Germinal center (tissue), 1 donor: ENCODE measurements at regions not wholly inside any gene's neighbourhood (a gene's known extent, or its start where the extent isn't known, plus 50 kb on each side); places are given as distances from the start of the nearest gene placed in this dataset.

Source experiments
- DNase-seq: peaks from one replicate; pipeline ENCODE4 v3.0.0; 2012; ENCODE audit warnings: mixed read lengths, low spot score

GRCh38 chr6:113565306-113565705 is 291.8 kb upstream of the MARCKS start:
- DNase-seq, result no peak

GRCh38 chr6:113570161-113570560 is 287.0 kb upstream of the MARCKS start:
- DNase-seq, result no peak

DNA sequence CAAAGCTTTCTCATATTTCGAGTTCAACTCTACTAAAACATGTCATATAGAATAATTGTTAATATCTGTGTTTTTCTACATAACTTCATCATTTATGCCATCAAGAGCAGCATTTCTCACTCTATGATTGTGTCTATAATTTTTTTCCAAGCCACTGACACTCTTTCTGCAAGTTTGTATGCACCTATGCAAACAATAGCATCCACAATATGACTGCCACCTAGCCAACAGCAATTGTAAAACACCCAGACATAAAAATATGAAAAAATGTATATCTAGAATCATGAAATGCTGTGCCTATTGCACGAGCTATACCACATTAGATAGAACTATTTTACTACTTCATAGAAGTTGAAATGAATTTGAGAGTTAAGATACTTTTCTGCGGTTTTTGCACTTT is 286.5 kb upstream of the MARCKS start:
- no peak for DNase-seq

GRCh38 chr6:113574147-113574546 is 283.0 kb upstream of the MARCKS start:
- DNase-seq, result no peak

DNA sequence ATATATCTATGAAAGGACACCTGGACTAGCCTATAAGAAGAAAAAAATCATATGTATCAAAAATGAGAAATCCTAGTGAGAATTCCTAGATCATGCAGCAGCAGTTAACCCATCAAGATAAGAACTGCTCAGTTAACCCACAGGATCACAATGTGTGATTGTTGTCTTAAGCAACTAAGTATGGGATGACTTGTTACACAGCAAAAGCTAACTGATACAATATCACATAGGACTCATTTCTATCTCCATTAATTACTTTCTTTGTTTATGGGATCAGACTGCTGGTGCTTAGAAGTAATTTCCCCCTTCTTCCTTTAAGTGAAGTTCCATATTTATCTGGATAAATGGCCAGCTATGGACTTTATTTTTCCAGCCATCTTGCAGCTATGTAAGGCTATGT is 280.8 kb upstream of the MARCKS start:
- no peak for DNase-seq

- no peak for DNase-seq
Measured at GRCh38 chr6:113578691-113579090, 278.5 kb upstream of the MARCKS start.

DNA sequence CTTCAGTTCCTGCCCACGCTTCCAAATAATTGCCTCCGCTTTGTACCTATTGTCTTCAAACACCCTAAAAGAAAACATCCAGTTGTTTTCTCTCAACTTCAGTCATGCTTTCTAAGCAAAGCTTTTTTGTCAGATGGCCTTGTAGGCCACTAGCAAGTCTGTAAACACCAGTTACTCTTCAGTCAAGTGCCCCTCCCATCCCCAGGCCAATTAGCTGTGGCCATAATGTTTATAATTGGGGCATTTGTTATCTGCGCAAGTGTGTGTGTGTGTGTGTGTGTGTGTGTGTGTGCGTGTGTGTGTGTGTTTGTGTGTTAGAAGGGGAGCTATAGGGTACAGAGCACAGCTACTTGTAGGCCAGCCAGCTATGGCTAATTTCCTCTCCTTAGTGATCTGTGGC is 272.4 kb upstream of the MARCKS start:
- DNase-seq, result no peak

DNA sequence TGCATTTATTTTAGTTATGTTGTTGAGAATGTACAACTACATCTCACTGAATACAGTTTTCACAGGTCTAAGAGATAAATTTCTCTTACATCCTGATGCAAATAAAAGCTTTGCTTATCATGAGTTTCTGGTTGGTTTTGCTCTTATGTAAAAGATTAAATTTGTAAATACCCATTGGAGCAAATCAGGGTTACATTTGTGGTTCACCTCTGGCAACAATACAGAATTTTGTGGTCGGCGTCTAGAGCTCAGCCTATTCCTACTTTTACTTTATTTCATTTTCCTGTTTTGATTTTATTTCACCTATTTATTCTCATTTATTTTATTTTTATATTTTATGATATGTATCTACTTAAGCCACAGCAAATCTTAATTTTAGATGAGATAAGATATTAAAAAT is 271.9 kb upstream of the MARCKS start:
- DNase-seq, result no peak

- DNase-seq, result no peak
Measured at GRCh38 chr6:113586413-113587077, 270.6 kb upstream of the MARCKS start.

GRCh38 chr6:113587078-113587699 is 270.0 kb upstream of the MARCKS start:
- no peak for DNase-seq

DNA sequence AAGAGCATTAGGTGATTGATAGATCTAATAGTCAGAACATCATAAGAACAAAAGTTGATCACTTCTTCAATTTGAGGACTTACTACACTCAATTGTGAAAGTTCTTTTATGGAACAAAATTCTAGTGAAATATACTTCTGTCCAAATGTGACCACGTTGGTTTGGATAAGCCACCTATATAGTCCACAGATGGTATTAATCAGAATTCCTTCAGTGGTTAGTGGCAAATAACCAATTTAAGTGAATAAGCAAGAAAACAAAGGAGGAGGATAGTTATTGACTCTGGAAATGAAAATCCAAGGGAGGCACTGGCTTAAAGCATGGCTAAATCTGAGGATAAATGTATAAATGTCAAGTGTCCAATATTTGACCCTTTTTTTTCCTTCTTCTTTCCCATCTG is 268.5 kb upstream of the MARCKS start:
- DNase-seq, result no peak

- no peak for DNase-seq
Measured at GRCh38 chr6:113591896-113592827, 265.0 kb upstream of the MARCKS start.

DNA sequence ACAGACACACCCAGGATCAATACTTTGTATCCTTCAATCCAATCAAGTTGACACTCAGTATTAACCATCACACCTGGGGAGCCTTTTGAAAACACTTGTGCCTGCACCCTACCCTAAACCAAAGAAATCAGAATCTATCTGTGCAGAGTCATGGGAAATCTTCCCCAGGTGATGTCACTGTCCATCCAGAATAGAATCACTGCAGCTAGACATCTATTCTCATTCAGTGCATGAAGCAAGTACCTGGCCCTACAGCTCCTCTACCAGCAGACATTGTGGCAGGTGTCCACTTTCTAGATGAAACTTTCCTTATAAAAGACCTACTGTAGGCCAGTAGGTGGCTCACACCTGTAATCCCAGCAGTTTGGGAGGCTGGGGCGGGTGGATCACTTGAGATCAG is 262.4 kb upstream of the MARCKS start:
- no peak for DNase-seq

DNA sequence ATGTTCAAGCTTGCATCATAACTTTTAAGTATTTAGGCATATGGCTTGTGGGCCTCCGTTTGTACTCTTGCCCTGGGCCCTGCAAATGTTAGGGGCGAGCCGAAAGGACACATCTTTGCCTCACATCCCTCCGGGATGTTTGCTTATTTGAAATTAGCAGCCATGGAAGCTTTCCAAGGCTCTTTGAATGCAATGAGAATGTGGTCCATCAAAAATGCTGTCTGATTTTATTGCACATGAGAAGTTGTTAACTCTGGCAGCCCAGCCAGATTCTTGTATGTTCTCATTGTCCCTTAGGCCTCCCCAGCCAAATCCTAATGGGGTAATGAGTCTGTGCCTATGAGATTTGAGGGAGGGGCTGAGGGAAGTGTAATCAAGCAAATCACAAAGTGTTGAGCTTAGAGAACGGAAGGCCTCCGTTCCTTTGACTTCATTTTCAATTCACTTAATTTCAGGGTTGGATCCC is 261.2 kb upstream of the MARCKS start:
- no peak for DNase-seq

DNA sequence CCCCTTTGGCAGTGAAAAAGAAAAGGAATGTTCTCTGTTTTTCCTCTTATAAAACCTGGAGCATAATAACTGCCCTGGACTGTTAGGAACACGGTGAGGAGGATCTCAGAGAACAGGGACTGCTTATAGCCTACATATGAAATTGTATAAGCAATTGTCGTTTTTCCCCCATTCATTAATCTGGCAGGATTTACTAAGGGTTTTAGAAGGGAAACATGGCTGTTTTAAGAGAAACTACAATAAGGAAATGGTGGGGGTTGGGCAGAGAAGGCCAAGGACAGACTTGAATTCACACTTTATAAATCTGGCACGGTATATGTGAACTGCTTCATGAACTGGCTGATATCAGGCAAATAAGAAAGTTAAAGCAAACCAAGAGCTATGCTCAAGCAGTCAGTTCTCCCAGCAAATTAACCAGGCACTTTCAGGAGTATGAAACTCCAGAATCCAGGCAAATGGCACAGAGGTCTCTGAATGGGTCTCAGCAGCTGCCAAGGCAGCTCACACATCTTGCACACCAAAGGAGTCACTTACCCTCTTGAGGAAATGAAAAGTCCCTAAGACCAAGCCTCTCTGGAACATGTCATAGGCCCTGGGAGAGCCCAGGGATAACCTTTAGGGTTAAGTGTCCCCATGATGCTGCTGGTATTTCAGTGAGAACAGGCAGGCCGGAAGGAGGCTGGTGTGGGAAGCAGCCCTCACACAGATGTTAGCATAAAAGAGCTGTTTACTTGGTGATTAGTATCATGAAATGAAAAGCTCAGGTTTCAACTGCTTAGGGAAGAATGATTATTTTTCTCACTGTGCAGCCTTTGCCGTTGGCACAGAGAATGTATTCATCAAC is 260.5 kb upstream of the MARCKS start:
- no peak for DNase-seq

DNA sequence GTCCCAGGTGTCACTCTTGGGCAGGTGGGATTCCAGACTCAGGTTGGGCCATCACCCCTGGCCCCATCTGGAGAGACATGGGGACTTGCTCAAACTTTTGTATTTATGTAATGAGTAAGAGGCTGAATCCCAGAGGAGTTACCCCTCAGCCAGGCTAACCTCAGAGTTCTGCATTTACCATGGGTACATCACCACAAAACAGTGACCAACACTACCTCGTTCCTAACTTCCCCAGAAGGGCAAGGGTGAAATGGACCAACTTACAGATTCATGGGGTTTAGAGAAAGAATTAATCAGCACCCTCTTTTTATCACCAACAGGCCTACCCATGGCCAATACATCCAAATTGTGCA is 259.9 kb upstream of the MARCKS start:
- DNase-seq, result no peak

- DNase-seq, result no peak
Measured at GRCh38 chr6:113598786-113599185, 258.4 kb upstream of the MARCKS start.

DNA sequence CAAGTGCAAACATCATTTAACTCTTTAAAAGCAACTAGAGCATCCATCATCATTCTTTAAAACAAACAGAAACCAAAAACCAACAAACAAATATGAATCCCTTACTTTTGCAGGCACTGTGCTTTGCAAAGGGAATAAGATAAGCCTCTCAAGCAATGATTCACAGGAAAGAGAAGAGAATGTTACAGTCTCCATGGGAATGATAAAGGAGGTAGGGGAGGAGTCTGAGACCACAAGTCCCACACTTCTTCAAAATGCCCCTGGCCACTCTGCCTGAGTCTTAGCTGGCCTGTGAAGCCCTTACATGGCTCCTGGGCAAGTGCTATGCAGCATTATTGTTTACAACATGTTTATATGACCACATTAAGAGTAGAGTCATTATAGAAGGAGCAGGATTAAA is 257.7 kb upstream of the MARCKS start:
- DNase-seq, result no peak

- no peak for DNase-seq
Measured at GRCh38 chr6:113600551-113601339, 256.4 kb upstream of the MARCKS start.

- no peak for DNase-seq
Measured at GRCh38 chr6:113607821-113608545, 249.2 kb upstream of the MARCKS start.
